GDM1 (cell line): ENCODE measurements at regions not wholly inside any gene's neighbourhood (a gene's known extent, or its start where the extent isn't known, plus 50 kb on each side); places are given as distances from the start of the nearest gene placed in this dataset.

ENCODE experiments used
- DNase-seq: peaks from one replicate; lab custom pipeline; 2025; lab: John Stamatoyannopoulos, UW

- no peak for DNase-seq
Observed at GRCh38 chr5:61622156-61622555, 290.1 kb downstream of the ZSWIM6 start.

- DNase-seq: no peak
Observed at GRCh38 chr5:61623401-61624069, 291.5 kb downstream of the ZSWIM6 start.

GRCh38 chr5:61624553-61625136, 292.6 kb downstream of the ZSWIM6 start:
- DNase-seq: no peak

- DNase-seq: no peak
Observed at GRCh38 chr5:61625137-61625561, 293.1 kb downstream of the ZSWIM6 start.

GRCh38 chr5:61625681-61626621, 293.9 kb downstream of the ZSWIM6 start:
- DNase-seq: peak; percentile 6

- DNase-seq: no peak
Observed at GRCh38 chr5:61626639-61627282, 294.7 kb downstream of the ZSWIM6 start.

GRCh38 chr5:61627531-61627930, 295.5 kb downstream of the ZSWIM6 start:
- DNase-seq: no peak

- DNase-seq: no peak
Observed at GRCh38 chr5:61630908-61631307, 298.9 kb downstream of the ZSWIM6 start.

- no peak for DNase-seq
Observed at GRCh38 chr5:61631438-61631941, 299.4 kb downstream of the ZSWIM6 start.

GRCh38 chr5:61632064-61632463, 300.0 kb downstream of the ZSWIM6 start:
- no peak for DNase-seq

GRCh38 chr5:61635271-61635670, 303.2 kb downstream of the ZSWIM6 start:
- DNase-seq: no peak

- no peak for DNase-seq
Observed at GRCh38 chr5:61637566-61637965, 305.5 kb downstream of the ZSWIM6 start.

GRCh38 chr5:61638476-61638875, 306.4 kb downstream of the ZSWIM6 start:
- DNase-seq: no peak

GRCh38 chr5:61640179-61641021, 308.3 kb downstream of the ZSWIM6 start:
- no peak for DNase-seq

GRCh38 chr5:61641748-61642565, 309.9 kb downstream of the ZSWIM6 start:
- DNase-seq: no peak

GRCh38 chr5:61647672-61648071, 315.6 kb downstream of the ZSWIM6 start:
- no peak for DNase-seq

GRCh38 chr5:61649231-61649630, 317.2 kb downstream of the ZSWIM6 start:
- DNase-seq: no peak

- no peak for DNase-seq
Observed at GRCh38 chr5:61649971-61650370, 317.9 kb downstream of the ZSWIM6 start.

GRCh38 chr5:61650661-61651060, 318.6 kb downstream of the ZSWIM6 start:
- DNase-seq: no peak

GRCh38 chr5:61651195-61651594, 319.1 kb downstream of the ZSWIM6 start:
- DNase-seq: no peak
